SU-DHL-6 (cell line): ENCODE measurements at regions not wholly inside any gene's neighbourhood (a gene's known extent, or its start where the extent isn't known, plus 50 kb on each side); places are given as distances from the start of the nearest gene placed in this dataset.

Source experiments
- CTCF ChIP-seq: fragments of 200-600 bp; sonication (generic); IDR thresholded peaks from one replicate; pipeline ENCODE4 v1.5.1; 2017; ENCODE audit warnings: antibody characterized with exemption, mild to moderate bottlenecking, low read length, moderate library complexity; ENCODE audit not compliant: insufficient read depth, poor library complexity, severe bottlenecking
- EZH2phosphoT487 ChIP-seq: fragments of 200-600 bp; sonication (generic), shearing (Covaris generic); conservative IDR thresholded peaks from 2 replicates; pipeline ENCODE4 v1.6.1; 2018; ENCODE audit warnings: mild to moderate bottlenecking, antibody characterized with exemption, low read length, moderate library complexity, mixed read lengths

GRCh38 chr15:77818484-77819047 is 185.9 kb upstream of the LINGO1 start:
- no peak for TF ChIP-seq CTCF
- no peak for TF ChIP-seq EZH2phosphoT487
